ENCODE measurements at regions not wholly inside any gene's neighbourhood (a gene's known extent, or its start where the extent isn't known, plus 50 kb on each side); places are given as distances from the start of the nearest gene placed in this dataset.
A peak's percentile ranks its signal among the peaks of the same experiment; 100 is the strongest.

- DNase-seq: no peak
These were observed 97.4 kb upstream of the UBL3 start for GRCh38 chr13:29947839-29948238.

DNA sequence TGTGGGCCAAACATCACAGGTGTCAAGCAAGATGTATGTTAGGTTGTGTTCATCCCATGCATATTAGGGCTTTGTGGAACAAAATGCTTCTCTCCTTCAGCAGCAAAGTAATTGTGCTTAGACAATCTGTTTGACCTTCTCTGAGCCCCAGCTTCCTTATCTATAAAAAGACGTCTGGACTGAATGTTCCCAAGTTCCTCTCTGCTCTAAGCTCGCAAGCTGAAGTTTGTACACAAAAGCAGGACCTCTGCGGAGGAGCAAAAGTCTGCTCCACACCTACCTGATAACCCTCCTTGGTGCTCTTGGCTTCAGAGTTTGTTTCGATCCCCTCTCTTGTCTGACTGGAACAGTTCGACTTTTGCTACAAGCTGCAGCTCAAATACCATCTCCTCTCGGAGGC is 95.7 kb upstream of the UBL3 start:
- no peak for DNase-seq

GRCh38 chr13:29943686-29944085 is 93.3 kb upstream of the UBL3 start:
- no peak for DNase-seq

DNA sequence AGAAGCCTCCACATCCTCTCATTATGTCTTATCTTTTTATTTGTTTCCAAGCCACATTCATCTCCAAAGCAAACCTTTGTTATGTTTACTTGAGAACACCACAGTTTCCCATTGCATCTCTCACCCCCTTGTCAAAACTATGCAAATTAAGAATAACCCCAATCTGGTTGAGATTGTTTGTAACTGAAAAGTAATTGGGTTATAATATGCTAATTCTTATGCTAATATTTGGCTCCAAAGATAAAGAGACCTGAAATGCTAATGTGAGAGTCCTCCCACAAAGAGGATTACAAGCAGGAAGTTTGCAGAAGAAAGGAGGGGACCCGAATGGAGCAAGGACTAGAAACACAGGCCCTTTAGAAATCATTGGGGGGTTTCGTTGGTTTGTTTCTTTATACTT is 92.9 kb upstream of the UBL3 start:
- DNase-seq: no peak

DNA sequence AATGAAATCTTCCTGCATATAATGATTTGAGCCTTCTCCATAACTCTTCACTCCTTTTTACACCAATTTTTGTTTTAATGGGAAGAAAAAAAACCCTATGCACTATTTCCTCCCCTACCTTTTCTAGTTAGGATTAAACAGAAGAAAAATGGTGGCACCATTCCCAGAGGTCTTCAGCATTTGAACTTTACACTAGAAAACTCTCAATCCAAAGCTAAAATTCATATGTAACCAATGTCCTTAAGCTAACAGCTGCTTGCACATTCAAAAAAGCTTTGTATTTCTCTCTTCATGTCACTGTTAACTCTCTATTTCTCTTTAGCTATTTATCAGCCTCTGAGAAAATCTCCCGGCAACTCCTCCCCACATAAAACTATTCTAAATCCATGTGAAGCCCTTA is 90.3 kb upstream of the UBL3 start:
- DNase-seq: no peak

DNA sequence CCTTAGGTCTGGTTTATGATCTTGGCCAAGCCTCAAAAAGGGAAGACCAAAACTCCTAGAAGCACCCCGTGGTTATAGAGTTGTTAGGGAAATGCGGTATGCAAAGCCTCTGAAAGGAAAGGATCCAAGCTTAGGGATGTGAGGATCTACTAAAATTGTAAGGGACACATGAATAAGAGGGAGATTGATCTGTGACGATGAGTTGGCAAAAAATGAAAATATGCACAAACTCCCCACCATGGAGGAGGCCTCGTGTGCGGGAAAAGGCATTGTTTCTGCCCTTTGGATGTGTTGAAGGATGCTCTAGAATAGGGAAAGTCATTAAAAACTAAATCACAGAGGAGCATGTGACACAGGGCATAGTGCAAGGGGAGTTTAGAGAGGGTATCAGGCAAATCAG is 88.7 kb upstream of the UBL3 start:
- DNase-seq: no peak

- DNase-seq: peak; percentile 20 to 47
These were observed 87.4 kb upstream of the UBL3 start for GRCh38 chr13:29937841-29938240.

GRCh38 chr13:29937379-29937778 is 87.0 kb upstream of the UBL3 start:
- DNase-seq: no peak

DNA sequence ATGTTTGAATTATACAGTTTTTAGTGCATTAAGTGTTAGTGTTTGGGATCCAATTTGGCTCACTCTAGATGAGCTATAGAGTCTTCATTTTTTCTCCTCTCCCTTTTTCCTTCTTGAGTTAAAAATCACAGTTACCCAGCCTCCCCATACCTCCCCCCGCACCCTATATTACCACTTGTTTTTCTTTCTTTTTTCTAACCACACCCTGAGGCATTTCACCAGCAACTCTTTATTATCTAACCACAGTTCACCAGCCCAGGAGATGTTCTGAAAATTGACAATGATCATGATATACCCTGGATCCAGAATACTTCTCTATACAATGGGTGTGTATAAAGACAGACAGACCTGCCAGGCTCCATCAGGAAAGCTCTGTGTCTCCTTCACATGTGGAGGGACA is 86.5 kb upstream of the UBL3 start:
- DNase-seq: peak in 1 of 2 donors; percentile 38

DNA sequence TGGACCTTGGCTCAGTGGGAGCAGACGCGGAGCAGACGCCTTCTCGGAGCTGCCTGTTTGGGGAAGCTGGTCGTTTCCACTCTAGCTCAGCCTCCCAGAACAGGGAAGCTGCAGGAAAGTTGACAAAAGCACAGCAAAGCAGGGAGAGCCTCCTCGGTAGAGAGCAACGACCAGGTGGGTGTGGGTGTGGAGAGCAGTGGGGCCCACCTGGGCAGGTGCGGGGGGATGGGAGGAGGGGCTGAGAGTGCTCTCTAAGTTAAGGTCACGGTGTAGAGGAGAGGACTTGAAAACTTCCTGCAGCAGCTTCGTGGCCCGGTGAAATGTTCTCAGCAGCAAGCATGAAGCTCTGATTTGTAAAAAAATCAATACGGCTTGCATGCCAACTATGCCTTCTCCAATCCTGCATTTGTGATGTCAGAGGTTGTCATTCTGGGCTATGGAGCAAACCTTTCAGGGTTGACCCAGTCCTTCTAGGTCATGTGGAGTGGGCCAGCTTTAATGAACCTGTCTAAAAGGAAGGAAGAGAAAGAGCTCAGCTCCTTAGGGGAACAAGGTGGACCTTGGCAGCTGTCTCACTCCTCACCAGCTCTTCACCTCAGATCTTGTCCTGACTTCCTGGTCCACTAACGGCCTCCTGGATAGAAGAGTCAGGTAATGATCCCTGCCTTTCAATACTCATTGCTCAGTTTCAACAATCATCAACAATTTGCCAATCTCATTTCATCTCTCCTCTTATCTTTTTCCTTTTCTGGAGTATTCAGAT is 85.8 kb upstream of the UBL3 start:
- DNase-seq: peak in 1 of 2 donors; percentile 7

DNA sequence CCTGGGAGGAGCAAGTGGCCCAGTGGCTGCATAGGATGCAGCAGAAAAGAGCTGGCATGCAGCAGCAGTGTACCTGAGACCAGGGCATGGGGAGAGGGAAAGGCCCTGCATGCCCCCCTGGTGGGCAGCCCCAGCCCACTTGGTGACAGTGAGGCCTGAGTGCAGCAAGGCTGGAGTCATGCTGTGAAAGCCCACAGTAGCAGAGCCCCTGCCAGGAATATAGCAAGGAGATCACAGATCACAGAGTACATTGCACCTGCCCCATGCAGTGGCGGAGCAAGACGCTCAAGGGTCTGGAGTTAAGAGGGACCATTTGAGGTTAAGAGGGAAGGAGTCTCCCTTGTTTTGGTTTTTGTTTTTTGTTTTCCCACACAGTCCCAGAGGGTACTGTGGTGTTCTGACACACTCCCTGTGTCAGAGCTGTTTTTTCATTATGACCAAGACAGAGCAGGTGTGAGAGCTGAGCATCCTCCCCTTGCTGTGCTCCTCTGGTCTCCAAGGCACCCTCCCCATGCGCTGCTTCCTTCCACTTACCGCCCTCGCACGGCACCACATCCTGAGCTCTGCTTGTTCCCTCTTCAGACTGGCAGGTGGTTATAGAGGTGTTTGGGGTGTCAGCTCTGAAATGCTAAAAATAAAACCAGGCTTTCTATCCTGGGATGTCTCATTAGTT is 85.0 kb upstream of the UBL3 start:
- peak; percentile 62 to 72 for DNase-seq

DNA sequence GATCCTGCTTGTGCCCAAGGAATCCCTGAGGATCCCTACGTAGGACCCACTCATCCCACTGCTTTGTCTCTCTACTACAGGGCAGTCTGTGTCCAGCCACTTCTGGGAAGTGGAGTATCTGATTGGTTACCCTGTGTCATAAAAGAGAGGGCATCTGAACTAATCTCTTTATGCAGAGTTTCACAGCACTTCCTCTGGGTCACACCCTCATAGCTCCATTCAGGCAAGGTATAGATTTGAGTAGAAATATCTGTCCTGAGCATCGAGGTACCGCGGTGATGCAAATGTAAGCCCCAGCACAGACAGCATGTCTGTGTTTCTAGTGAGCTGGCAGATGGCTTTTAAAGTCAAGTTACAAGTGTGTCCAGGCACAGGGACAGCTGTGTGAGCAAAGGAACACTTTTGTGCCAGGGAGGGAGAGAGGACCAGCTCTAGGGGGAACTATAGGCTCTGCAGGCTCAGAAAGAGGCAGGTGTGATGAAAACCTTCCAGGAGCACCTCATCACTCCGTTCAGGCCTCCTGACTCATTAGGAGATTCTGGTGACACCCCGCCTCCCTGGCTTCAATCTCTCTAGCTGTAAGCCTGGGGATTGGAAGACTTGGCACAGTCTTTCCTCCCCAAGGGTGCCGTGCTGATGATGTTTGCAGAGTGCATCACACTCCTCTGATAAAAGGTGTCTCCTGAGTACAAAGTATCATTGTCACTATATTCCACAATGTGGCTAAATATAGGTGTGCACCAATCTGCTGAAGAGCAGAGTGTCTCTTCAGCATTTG is 84.3 kb upstream of the UBL3 start:
- no peak for DNase-seq

- no peak for DNase-seq
These were observed 83.0 kb upstream of the UBL3 start for GRCh38 chr13:29933401-29933800.

GRCh38 chr13:29931696-29932095 is 81.3 kb upstream of the UBL3 start:
- DNase-seq: no peak

DNA sequence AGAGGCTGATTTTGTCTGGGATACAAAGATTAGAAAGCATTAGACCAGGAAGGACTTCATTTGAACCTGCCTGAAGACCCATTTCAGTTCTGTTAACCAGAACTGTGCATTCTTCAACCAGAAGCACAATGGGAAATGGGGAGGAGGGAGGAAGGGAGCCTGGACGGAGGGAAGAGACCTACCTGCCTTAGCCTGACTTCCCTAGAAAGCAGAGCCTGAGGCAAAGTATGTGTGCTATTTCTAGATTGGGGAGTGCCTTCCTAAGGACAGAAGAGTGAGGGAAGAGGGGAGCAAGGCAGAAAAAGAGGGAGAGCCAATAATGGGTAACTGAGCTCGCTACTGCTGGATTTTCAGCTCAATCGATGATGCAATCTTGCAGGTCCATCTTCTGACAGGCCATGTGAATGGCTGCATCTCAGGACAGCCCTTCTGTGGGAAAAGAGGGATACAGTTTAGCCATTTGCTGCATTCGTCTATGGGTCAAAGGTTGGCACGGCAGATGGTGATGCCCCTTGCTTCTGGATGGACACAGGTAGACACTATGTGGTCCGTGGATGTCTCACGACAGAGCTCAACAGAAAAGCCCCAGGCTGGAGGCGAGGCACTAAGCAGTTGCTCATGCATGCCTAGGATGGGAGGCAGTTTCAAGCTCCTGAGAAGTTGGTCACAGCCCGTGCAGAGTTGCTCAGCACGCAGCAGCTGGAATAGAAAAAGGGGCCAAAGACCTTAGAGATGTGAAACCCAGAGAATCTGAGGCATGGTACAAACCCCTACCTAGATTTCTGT is 78.8 kb upstream of the UBL3 start:
- DNase-seq: no peak

DNA sequence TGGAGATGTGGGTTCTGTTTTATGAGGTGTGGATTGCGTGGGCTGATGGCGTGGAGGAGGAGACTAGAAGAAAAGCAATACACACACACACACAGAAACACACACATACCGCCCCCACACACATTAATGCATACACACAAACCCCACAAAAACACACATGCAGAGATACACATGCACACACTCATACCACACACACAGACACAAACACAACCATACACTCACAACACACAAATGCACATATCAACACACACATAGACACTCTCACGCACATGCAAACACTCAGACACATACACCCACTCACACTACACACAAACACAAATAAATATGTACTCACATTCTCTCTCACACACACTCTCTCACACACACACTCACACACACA is 75.7 kb upstream of the UBL3 start:
- DNase-seq: no peak

GRCh38 chr13:29925457-29926097 is 75.2 kb upstream of the UBL3 start:
- DNase-seq: no peak

DNA sequence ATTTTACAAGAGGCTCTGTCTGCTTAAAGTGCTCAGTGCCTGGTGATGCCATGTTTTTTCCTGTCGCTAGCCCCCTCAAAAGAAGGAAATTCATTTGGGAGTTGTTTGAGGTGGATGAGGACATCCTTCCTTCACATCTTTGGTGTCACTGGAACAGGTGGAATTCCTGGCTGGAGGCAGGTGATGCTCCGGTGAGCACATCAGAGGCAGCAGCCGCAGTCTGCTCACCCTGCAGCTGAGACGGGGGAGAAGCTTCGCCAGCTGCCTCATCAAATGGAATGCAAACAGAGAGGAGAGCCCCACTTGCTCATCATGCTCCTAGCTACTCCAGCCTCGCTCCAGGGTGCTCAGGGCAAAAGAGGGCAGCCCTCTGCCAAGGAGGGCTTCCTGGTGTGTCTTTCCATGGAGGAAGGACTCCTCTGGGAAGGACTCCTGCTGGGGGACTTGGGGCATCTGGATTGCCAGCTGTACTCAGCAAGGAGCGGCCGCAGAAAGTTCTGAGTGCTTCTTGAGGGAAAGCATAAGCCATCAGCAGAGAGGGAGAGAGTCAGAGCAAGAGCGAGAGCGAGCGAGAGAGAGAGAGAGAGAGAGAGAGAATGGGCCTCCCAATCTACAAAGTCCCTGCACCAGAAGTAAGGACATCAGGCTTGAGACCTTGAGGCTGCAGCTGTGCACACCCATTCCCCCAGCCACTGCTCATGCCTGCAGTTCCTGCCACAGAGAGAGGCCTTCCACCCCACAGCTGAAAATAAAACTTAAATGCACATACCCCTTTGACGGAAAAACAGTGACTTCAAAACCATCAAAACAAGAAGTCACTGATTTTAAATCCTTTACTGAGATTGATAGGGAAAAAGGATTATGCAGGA is 74.3 kb upstream of the UBL3 start:
- DNase-seq: no peak

GRCh38 chr13:29923554-29924481 is 73.4 kb upstream of the UBL3 start:
- DNase-seq: peak; percentile 57 to 63

DNA sequence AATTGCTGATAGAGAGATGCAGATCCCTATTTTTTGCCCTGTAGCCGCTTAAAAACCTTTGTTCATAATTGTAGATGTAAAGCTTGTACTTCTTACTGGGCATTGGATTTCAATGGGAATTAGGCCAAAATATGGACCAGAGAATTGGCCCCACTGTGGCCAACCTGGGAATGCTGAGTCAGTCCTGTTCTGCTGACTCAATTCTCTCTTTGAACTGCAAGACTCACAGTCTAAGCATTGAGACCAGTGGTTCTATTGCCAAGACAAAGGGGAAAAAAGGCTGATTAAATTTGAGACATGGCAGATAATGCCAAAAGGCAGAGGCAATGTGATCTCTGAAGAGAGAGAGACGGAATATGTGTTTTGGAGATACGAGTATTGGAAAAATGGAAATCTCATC is 72.5 kb upstream of the UBL3 start:
- DNase-seq: no peak
